Subcutaneous abdominal adipose tissue (tissue), 5 donors: ENCODE measurements at regions not wholly inside any gene's neighbourhood (a gene's known extent, or its start where the extent isn't known, plus 50 kb on each side); places are given as distances from the start of the nearest gene placed in this dataset.

Experiments
- H3K27ac ChIP-seq: one replicate; pipeline ENCODE4 v1.7.0; 2013; ENCODE audit warnings: low read depth, mild to moderate bottlenecking, inconsistent platforms, low read length, moderate library complexity
- H3K27me3 ChIP-seq, 5 donors: one replicate each; pipeline ENCODE4 v1.7.0; 2013; ENCODE audit warnings: low read length in 5 of 5, inconsistent platforms in 1 of 5; ENCODE audit not compliant: control insufficient read depth in 5 of 5, insufficient read depth in 4 of 5
- H3K36me3 ChIP-seq, 5 donors: one replicate each; pipeline ENCODE4 v1.7.0; 2013; ENCODE audit warnings: low read length in 5 of 5; ENCODE audit not compliant: control insufficient read depth in 5 of 5, insufficient read depth in 5 of 5
- H3K4me1 ChIP-seq, 5 donors: one replicate each; pipeline ENCODE4 v1.7.0; 2013; ENCODE audit warnings: low read length in 5 of 5, mild to moderate bottlenecking in 3 of 5, moderate library complexity in 1 of 5; ENCODE audit not compliant: control insufficient read depth in 5 of 5, insufficient read depth in 5 of 5
- H3K4me3 ChIP-seq, 5 donors: one replicate each; pipeline ENCODE4 v1.7.0; 2013; ENCODE audit warnings: low read length in 5 of 5, low read depth in 1 of 5
- H3K9ac ChIP-seq, 5 donors: one replicate each; pipeline ENCODE4 v1.7.0; 2013; ENCODE audit warnings: low read length in 5 of 5, mild to moderate bottlenecking in 4 of 5, moderate library complexity in 3 of 5
- H3K9me3 ChIP-seq, 5 donors: one replicate each; pipeline ENCODE4 v1.7.0; 2013; ENCODE audit warnings: low read length in 5 of 5; ENCODE audit not compliant: control insufficient read depth in 5 of 5
- donor health status: healthy.
- donor health status: healthy.
- donor health status: healthy.
- donor health status: healthy.
- donor health status: healthy.

DNA sequence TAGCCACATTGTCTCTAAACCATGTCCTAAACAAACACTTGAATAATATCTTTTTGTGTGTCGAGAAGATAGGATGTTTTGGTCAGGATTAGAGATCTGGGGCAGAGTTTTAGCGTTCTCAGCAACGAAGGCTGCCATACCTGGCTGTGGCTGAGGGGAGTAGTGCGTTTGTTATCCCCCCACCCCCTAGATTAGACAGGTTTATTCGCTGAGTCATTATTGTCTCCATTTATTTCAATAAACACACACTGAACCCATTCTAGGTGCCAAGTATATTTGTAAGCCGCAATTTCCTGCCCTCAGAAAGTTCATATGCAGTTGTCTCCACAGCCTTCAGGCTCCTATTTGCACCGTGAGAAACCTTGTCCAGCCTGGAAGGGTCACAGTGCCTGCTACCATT, 1684.8 kb upstream of the TENM3 start:
- H3K4me1 ChIP-seq: no peaks in the 10 kb centered on the region
- H3K4me3 ChIP-seq: no peak overlapping the region
- H3K9me3 ChIP-seq: no peaks in the 10 kb centered on the region
- no peak overlapping the region for H3K9ac ChIP-seq
- H3K27ac ChIP-seq: no peak overlapping the region
- peaks cover 0 to 3% (median 0%) of the 10 kb centered on the region in 5 donors for H3K27me3 ChIP-seq
- H3K36me3 ChIP-seq: no peaks in the 10 kb centered on the region

DNA sequence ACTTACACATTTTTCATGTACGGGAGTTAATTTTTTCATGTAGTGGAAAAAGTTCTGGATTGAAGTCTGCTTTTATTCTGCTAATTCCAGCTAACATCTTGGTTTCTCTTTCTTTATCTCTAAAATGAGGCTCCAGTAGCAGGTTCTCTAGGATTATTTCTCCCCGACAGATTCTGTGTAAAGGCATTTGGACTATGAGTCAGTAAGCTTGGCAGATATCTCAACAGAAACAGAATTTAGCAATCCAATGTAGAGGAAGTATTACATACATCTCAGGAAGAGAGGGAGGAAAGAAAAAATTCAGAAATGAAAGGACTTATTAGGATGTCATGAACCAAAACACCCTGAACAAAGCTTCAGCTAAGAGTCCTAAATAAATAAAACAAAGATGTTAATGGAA, 1682.3 kb upstream of the TENM3 start:
- H3K27ac ChIP-seq: no peak overlapping the region
- no peaks in the 10 kb centered on the region for H3K4me1 ChIP-seq
- no peak overlapping the region for H3K9ac ChIP-seq
- no peaks in the 10 kb centered on the region for H3K9me3 ChIP-seq
- no peaks in the 10 kb centered on the region for H3K36me3 ChIP-seq
- peaks cover 0 to 3% (median 0%) of the 10 kb centered on the region in 5 donors for H3K27me3 ChIP-seq
- H3K4me3 ChIP-seq: no peak overlapping the region

DNA sequence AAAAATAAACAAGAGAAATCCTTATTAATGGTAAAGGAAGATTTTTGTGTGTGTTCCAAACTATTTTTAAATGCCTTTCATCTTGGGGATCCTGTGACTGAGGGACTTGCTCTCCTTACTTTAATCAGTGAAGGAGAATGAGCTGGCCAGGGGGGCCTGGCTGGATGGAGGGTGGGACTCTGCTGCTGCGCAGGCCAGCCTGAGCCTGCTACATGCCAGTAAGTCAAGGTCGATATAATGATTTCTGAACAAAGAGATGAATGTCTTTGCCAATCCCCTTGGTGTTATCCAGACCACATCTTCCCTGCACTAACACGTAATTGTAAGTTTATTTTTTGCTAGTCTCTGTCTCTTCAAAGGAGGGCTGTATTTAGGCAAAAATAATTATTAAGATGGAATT, 1679.2 kb upstream of the TENM3 start:
- Histone ChIP-seq H3K27me3 (peaks cover 0 to 4% (median 0%) of the 10 kb centered on the region in 5 donors), H3K4me3 (no peak overlapping the region), H3K4me1 (no peaks in the 10 kb centered on the region), H3K36me3 (no peaks in the 10 kb centered on the region), H3K27ac (no peak overlapping the region), H3K9me3 (peaks cover 0 to 4% (median 0%) of the 10 kb centered on the region in 5 donors), H3K9ac (no peak overlapping the region)

DNA sequence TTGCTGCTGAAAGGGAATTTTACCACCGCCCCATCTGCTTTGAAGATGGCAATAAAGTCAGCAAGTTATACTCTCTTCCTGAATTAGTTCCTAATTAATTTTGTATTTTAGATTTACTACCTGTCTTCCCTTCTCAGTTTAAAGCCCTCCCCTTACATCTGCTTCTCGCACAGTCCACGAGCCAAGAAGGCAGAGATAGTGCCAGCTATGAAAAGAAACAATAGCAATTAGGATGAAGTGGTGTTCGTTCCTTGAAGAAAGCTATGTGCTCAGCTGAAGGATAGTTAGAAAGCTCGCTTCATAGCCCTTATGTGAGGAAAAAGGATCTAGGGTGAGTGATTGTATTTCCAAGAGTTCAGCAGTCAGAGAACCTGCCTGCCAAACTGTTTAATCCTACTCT, 1678.8 kb upstream of the TENM3 start:
- H3K9me3 ChIP-seq: peaks cover 0 to 4% (median 0%) of the 10 kb centered on the region in 5 donors
- no peak overlapping the region for H3K9ac ChIP-seq
- H3K27ac ChIP-seq: no peak overlapping the region
- no peaks in the 10 kb centered on the region for H3K36me3 ChIP-seq
- no peak overlapping the region for H3K4me3 ChIP-seq
- H3K4me1 ChIP-seq: no peaks in the 10 kb centered on the region
- H3K27me3 ChIP-seq: peaks cover 0 to 4% (median 0%) of the 10 kb centered on the region in 5 donors

DNA sequence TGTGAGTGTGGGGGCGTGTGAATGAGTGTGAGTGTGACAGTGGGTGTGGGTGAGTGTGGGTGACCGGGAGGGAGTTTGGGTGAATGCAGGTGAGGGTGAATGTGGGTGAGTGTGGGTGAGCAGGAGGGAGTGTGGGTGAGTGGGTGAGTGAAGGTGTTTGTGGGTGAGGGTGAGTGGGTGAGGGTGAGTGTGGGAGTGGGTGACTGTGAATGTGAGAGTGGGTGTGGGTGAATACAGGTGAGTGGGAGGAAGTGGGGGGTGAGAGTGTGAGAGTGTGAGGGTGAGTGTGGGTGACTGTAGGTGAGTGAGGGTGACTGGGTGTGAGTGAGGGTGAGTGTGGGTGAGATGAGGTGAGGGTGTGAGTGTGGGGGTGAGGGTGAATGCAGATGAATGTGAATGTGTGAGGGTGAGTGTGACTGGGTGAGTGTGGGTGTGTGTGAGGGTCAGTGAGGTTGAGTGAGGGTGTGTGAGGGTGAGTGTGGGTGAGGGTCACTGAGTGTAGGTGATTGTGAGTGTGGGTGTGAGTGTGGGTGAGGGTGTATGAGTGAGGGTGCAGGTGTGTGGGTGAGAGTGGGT, 1677.3 kb upstream of the TENM3 start:
- Histone ChIP-seq H3K9ac (no peak overlapping the region), H3K27me3 (peaks cover 0 to 4% (median 0%) of the 10 kb centered on the region in 5 donors), H3K36me3 (no peaks in the 10 kb centered on the region), H3K27ac (no peak overlapping the region), H3K4me1 (no peaks in the 10 kb centered on the region), H3K9me3 (peaks cover 0 to 4% (median 0%) of the 10 kb centered on the region in 5 donors), H3K4me3 (no peak overlapping the region)

DNA sequence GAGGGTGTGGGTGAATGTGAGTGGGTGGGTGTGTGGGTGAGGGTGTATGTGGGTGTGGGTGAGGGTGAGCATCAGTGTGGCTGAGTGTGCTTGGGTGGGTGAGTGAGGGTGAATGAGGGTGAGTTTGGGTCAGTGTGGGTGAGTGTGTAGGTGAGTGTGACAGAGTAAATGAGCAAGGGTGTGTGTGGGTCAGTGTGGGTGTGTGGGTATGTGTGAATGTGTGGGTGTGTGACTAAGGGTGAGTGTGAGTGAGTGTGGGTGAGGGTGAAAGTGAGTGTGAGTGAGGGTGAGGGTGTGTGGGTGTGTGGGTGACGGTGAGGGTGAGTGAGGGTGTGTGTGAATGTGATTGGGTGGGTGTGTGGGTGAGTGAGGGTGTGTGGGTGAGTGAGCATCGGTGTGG, 1676.7 kb upstream of the TENM3 start:
- peaks cover 0 to 4% (median 0%) of the 10 kb centered on the region in 5 donors for H3K27me3 ChIP-seq
- H3K9ac ChIP-seq: no peak overlapping the region
- H3K9me3 ChIP-seq: peaks cover 0 to 4% (median 0%) of the 10 kb centered on the region in 5 donors
- no peaks in the 10 kb centered on the region for H3K36me3 ChIP-seq
- H3K4me3 ChIP-seq: no peak overlapping the region
- no peak overlapping the region for H3K27ac ChIP-seq
- no peaks in the 10 kb centered on the region for H3K4me1 ChIP-seq

DNA sequence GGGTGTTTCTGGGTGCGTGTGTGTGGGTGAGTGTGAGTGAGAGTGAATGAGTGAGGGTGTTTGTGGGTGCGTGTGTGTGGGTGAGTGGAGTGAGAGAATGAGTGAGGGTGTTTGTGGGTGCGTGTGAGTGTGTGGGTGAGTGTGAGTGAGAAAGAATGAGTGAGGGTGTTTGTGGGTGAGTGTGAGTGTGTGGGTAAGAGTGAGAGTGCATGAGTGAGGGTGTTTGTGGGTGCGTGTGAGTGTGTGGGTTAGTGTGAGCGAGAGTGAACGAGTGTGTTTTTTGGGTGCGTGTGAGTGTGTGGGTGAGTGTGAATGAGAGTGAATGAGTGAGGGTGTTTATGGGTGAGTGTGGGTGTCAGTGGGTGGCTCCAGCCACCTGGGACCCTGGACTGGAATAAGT, 1676.1 kb upstream of the TENM3 start:
- no peaks in the 10 kb centered on the region for H3K36me3 ChIP-seq
- no peak overlapping the region for H3K4me3 ChIP-seq
- peaks cover 0 to 4% (median 0%) of the 10 kb centered on the region in 5 donors for H3K9me3 ChIP-seq
- no peak overlapping the region for H3K27ac ChIP-seq
- peaks cover 0 to 4% (median 0%) of the 10 kb centered on the region in 5 donors for H3K27me3 ChIP-seq
- H3K4me1 ChIP-seq: no peaks in the 10 kb centered on the region
- no peak overlapping the region for H3K9ac ChIP-seq

DNA sequence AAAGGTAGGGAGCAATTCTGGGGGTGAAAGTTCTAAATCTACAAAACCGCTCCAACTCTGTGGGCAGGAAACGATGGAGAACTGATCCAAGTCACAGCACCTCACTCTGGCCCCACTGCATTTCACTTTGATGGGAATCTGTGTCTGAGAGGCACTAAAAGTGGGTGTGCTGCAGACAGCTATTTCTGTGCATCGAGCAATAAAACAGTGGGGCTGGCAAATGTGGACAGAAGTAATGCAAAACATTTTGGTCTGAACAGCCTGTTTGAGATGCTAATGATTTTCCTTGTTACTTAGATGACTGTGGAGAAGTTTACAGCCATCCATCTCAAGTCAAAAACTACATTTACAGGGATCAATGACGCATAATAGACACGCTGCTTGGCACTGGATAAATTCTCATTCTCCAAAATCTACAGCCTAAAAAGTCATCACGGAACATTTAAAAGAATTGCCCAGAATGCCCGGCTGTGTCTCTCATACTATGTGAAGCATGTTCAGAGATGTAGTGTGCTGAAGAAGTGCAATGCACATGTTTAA, 1671.6 kb upstream of the TENM3 start:
- Histone ChIP-seq H3K4me3 (no peak overlapping the region), H3K9me3 (peaks cover 0 to 2% (median 0%) of the 10 kb centered on the region in 5 donors), H3K36me3 (no peaks in the 10 kb centered on the region), H3K9ac (no peak overlapping the region), H3K27ac (no peak overlapping the region), H3K4me1 (no peaks in the 10 kb centered on the region), H3K27me3 (peaks cover 0 to 2% (median 0%) of the 10 kb centered on the region in 5 donors)

DNA sequence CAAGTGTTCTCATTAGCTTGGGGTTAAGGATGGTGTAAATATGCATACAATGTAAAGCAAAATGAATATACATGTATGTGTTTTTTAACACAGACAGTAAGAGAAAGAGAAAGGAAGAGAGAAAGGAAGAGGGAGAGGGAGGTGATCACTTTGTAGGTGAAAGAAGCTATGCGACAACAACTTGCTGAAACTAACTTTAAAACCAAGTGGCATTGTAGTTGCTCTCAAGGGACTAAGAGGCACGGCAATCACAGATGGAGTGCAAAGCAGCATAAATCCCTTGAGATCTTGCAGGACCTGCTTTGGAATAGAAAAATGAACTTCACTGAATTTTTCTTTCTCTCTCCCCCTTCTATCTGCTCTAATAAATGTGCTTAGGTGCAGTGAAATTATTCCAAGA, 1665.0 kb upstream of the TENM3 start:
- H3K4me3 ChIP-seq: no peak overlapping the region
- H3K27ac ChIP-seq: no peak overlapping the region
- no peaks in the 10 kb centered on the region for H3K27me3 ChIP-seq
- H3K36me3 ChIP-seq: no peaks in the 10 kb centered on the region
- no peaks in the 10 kb centered on the region for H3K4me1 ChIP-seq
- no peak overlapping the region for H3K9ac ChIP-seq
- H3K9me3 ChIP-seq: no peaks in the 10 kb centered on the region

DNA sequence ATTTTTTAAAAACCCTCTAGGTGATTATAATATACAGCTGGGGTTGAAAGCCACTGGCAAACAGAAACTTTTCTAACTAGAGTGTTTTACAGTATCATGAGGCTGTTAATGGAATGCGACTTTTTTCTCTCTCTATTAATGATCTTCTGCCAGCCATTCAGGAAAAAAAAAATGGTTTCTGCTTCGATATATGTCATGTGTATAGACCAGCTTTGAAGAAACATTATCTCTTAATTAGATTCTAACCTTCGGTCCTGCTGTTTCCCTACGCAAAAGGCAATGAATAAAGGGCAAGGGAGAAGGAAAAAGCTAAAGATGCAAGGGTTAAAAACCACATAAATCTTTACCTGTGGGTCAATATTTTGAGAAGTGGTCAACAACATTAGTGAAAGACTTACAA, 1662.1 kb upstream of the TENM3 start:
- H3K36me3 ChIP-seq: no peaks in the 10 kb centered on the region
- H3K4me3 ChIP-seq: no peak overlapping the region
- no peak overlapping the region for H3K9ac ChIP-seq
- H3K27ac ChIP-seq: no peak overlapping the region
- H3K4me1 ChIP-seq: no peaks in the 10 kb centered on the region
- H3K27me3 ChIP-seq: no peaks in the 10 kb centered on the region
- no peaks in the 10 kb centered on the region for H3K9me3 ChIP-seq
